KBM-7 (cell line): ENCODE measurements at regions not wholly inside any gene's neighbourhood (a gene's known extent, or its start where the extent isn't known, plus 50 kb on each side); places are given as distances from the start of the nearest gene placed in this dataset.

Experiments used
- DNase-seq: peaks from one replicate; pipeline ENCODE4 v3.0.0-alpha.2; 2015
- in situ Hi-C: fragments of 300-500 bp; cut with MboI; formaldehyde crosslinking; loops from 2 replicates; pipeline ENCODE4 v1.14.3; 2020; ENCODE audit warnings: low sequenced_read_pairs, low pct_unique_long_range_greater_than_20kb, mixed read lengths

DNA sequence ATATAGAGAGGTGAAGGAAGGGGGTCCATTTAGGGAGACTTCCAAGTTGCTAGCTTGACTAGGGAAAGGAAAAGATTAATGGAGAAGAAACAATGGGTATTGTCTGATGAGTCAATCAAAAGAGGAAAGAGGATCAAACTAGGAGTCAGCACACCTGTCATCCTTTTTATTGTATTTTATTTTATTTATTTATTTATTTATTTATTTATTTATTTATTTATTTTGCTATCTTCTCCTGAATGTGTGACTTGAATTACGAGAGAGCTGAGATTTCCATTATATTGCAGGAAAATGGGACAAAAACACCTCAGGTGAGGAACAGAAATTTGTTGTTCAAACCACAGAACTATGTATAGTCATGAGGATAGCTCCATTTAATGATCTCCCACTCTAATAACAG lies 58.9 kb downstream of the NUDT11 start:
- no peak for DNase-seq
- in situ Hi-C loops = no loop called here

DNA sequence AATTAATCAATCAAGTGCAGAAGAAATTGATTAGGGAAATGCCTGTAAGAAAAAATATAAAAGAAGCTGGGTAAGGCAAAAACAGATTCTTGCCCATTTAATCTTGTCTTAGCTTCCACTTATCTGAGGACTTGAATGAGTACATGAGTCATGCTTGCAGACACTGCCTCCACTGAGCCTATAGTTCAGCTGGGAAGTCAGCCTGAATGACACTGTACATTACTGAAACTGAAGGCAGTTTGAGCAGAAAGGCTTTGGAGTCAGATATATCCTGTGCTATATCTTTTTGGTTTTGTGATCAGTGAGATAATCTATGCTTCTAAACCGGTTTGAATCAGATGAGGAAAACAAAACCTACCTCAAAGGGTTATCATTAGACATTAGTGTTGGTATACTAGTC lies 61.3 kb downstream of the NUDT11 start:
- DNase-seq = no peak
- in situ Hi-C loops = no loop called here

DNA sequence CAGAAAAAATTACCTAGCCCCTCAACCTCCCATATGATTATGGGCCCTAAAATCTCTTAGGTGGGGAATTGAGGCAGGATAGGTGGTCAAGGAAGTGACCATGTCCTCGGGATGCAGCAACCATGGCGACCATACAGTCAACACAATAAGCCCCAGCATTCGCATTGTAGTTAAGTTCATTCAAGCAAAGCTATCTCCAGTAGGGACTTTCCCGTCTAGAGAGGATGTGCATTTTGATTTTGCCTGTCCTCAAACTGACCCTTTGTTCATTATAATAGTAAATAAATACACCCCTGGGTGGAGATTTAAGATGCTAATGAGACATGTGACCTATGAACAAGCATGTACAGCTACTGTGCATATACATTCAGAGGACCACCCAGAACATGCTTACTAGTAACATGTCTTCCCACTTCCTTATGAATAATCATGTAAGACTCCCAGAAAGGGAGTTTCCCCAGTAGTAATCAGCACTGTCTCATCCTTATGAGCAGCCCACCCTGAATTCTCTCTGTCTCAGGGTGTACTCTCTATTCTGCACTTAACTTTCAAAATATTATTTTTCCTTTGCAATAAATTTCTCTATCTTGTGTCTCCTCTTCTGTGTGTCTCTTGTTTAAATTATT lies 74.3 kb downstream of the NUDT11 start:
- in situ Hi-C loops = no loop called here
- no peak for DNase-seq

DNA sequence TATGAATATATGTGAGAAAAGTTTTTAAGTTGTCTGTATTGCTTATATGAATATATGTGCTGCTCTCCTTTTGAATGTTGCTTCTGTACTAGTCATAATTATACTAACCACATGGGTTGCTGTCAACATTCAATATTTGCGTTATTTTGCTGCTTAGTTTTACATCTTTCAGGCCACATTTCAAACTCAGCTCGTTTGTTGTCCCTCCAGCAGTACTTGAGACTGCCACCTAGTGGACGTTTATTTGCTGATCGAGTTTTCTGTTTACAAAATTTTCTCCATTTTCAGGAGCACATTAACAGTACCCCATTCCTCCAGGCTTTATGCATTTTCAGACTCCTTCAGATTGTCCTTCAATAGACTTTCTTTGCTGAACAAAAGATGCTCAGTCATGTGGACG lies 75.8 kb downstream of the NUDT11 start:
- in situ Hi-C loops = no loop called here
- DNase-seq = peak; percentile 58

DNA sequence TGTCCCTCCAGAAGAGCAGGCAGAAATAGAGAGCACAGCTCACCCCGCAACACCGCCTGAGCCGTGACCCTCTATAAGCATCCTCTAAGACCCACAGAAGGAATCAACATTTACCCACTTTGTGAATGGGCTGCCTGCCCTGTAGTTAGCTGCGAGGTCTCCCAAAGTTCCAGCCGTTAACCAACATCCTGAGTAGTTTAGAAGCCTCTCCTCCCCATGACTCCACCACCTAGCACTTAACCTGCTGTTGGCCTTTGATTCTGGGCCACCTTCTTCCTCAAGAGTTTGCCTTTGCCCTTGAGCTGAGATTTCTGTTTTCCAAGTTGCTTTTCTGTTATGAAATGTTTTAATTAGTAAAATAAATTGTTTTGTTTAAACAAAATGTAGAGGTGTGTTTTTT lies 75.8 kb downstream of the NUDT10 start:
- in situ Hi-C loops = no loop called here
- no peak for DNase-seq

DNA sequence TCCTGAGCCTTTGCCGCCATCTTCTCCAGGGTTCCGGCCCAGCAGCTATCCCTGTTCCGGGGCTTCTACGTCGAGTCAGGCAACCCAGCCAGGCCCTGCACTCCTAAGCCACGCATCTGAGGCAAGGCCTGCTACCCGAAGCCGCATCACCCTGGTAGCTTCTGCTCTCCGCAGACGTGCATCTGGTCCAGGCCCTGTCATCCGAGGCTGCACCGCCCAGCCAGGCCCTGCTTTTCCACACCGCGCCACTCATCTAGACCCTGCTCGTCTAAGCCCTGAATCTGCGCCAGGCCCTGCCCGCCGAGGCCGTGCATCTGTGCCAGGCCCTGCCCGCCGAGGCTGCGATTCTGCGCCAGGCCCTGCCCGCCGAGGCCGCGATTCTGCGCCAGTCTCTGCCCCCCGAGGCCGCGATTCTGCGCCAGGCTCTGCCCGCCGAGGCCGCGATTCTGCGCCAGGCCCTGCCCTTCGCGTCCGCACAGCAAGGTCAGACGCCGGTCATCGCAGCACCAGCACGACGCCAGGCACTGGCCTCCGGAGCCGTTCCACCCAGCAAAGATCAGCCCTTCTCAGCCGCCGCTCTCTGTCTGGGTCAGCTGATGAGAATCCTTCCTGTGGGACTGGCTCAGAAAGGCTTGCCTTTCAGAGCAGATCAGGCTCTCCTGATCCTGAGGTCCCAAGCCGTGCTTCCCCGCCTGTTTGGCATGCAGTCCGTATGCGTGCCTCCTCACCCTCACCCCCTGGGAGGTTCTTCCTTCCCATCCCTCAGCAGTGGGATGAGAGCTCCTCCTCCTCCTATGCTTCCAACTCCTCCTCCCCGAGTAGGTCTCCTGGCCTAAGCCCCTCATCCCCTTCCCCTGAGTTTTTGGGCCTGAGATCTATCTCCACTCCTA lies 75.1 kb downstream of the NUDT10 start:
- in situ Hi-C loops = no loop called here
- no peak for DNase-seq

DNA sequence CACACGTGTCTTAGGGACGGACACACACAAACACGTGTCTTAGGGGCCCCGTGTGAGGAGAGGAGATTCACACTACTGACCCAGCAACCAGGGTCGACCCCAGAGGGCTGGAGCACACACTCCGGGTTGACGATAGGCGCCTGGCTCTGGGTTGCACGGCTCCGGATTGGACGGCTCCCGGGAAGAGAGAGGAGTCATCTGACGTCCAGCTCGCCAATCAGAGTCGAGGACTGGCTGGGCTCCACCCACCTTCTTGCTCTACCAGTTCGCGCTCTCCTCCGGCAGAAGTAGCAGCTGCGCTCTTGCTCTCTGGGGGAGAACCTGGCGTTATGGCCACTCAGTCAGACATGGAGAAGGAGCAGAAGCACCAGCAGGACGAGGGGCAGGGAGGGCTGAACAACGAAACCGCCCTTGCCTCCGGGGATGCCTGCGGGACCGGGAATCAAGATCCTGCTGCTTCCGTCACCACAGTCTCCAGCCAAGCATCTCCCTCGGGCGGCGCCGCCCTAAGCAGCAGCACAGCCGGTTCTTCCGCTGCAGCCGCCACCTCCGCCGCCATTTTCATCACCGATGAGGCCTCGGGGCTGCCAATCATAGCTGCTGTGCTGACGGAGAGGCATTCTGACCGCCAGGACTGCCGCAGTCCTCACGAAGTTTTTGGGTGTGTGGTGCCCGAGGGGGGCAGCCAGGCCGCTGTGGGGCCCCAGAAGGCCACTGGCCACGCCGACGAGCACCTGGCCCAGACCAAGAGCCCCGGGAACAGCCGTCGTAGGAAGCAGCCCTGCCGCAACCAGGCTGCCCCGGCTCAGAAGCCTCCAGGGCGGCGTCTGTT lies 74.3 kb downstream of the NUDT10 start:
- in situ Hi-C loops = no loop called here
- DNase-seq = no peak

DNA sequence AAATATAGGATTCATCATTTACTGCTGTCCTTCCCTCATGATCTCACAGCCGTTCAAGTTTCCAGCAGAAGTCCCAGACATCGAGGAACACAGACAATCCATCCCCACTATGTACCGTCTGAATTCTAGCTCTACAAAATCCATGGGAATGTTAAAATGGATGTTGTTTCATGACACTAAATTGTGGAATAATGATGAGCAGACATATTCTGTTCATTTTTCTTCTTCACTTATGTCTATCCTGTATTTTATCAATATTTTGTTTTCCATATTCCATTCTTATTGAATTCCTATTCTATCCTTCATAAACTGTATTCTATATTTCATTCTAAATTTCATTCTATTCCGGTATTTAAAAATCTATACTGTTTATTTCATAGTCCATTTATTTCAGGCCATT lies 71.8 kb downstream of the NUDT10 start:
- in situ Hi-C loops = no loop called here
- no peak for DNase-seq

DNA sequence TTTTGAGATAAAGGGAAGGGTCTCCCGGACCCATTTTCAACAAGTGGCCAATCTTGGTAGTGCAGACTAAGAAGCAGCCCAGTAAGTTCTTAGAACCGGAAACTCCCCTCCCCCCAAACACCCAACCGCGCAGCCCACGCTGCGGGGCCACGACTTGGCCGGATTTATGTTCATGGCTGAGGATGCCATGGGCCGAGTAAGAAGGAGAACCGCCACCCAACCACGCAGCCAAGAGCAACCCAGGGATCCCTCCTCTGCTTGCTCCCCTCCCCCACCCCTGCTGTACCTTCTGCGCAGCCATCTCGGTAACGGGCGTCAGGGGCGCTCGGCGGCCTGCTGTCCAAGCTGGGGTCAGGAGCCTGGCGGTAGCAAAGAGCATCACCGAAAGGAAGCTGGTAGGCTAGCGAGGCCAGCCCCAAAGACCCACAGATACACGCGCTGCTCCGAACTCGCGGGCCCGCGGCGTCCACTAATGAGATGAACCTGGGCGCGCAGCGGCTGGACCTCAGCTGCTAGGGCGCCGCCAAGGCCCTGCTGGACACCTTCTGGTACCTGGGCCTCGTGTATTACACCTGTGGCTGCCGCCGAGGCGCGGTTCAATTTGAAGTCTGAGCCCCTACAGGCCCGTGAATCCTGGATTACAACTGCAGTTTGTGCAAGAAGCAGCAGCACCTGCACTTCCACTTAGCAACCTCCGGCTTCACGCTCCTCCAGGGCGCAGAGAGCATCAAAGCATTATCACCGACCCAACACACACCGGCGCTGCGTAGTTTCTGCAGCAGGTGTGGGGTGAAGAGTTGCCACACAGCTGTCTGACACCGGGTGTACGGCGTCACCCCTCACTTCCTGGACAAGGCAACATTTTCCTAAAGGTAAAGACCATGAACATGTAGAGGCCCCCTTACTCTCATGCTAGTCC lies 63.4 kb downstream of the NUDT10 start:
- in situ Hi-C loops = no loop called here

DNA sequence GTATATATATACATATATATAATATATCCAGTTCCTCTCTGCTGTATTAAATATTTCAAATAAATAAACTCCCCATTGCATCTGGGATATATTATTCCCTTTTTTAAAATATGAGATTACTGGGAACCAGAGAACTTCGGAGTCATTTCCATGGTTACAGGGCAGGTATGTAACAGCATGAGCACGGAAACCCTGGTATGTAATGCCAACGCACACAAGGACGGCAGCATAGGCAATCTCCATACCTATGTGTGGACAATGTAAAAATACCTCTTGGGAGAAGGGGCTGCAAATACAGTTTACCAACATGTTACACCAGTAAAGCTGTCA lies 62.8 kb downstream of the NUDT10 start:
- no peak for DNase-seq
- in situ Hi-C loops = no loop called here

More for the DNA sequence above, 63.4 kb downstream of the NUDT10 start:
- DNase-seq = peak; percentile 28
